Pancreas (tissue), 10 donors: ENCODE measurements at regions not wholly inside any gene's neighbourhood (a gene's known extent, or its start where the extent isn't known, plus 50 kb on each side); places are given as distances from the start of the nearest gene placed in this dataset.

Experiments used
- ATAC-seq, 4 donors: fragments of 200-7000 bp; cut with Tn5 transposase; one replicate each; pipeline versions ENCODE4 v1.8.0 to v1.9.1; 2020; ENCODE audit warnings: mild to moderate bottlenecking in 4 of 4, moderate library complexity in 4 of 4
- DNase-seq, 6 donors: peaks; one replicate each; pipeline ENCODE4 v3.0.0-alpha.2; 2020
- FAIRE-seq: peaks from 2 replicates; lab custom pipeline; 2012; peaks lifted over from hg19 to GRCh38; lab: Jason Lieb, UNC
- H3K27ac ChIP-seq, 4 donors: fragments of 200-600 bp; sonication (generic); 1 replicate in 3 of 4; 2 replicates in 1 of 4; pipeline versions ENCODE4 v1.5.0 to v1.8.0; 2020
- H3K27me3 ChIP-seq, 4 donors: fragments of 200-600 bp; one replicate each; pipeline ENCODE4 v1.8.0; 2021
- H3K36me3 ChIP-seq, 3 donors: fragments of 200-600 bp; sonication (generic) in 1 of 3; one replicate each; pipeline versions ENCODE4 v1.5.0 to v1.8.0; 2020 to 2021
- H3K4me1 ChIP-seq, 3 donors: fragments of 200-600 bp; one replicate each; pipeline ENCODE4 v1.8.0; 2021
- H3K4me3 ChIP-seq, 4 donors: fragments of 200-600 bp; sonication (generic) in 2 of 4; one replicate each; pipeline versions ENCODE4 v1.5.0 to v1.8.0; 2020 to 2021
- H3K9me3 ChIP-seq, 4 donors: fragments of 200-600 bp; one replicate each; pipeline ENCODE4 v1.8.0; 2021
- WGBS, 2 donors: extraction: QIAGEN DNeasy Blood & Tissue Kit; methylation state at CpG; one replicate each; pipeline ENCODE4 v1.1.7; 2013; 5-methylcytosine and 5-hydroxymethylcytosine counted together
- intact Hi-C, 3 donors: fragments of 100-400 bp; cut with DNase I; formaldehyde crosslinking; loops; one replicate each; pipeline versions ENCODE4 v1.11.1 to v1.14.2; 2022
- TF ChIP-seq, protein P1 (sequence below), 4 donors: fragments of 200-600 bp; sonication (generic) in 3 of 4; IDR thresholded peaks; one replicate each; pipeline versions ENCODE4 v1.5.0 to v1.8.0; 2021; ENCODE audit warnings: antibody characterized with exemption in 4 of 4
- donor health status: healthy with polysubstance abuse.
- donor health status: DM: no; HTN: no; CAD: no; lungs with moderate emphysema.
- donor health status: DM: no; HTN: no; CAD: no.
- donor health status: control.
- donor health status: control.
- donor health status: Bipolar disorder and iron deficiency.
- donor health status: DM: yes; HTN: yes; CAD: no.
- donor health status: DM: no; HTN: no; CAD: no.
- donor health status: DM: no; HTN: no; CAD: no.
- donor health status: DM: yes; HTN: yes; CAD: no.

DNA sequence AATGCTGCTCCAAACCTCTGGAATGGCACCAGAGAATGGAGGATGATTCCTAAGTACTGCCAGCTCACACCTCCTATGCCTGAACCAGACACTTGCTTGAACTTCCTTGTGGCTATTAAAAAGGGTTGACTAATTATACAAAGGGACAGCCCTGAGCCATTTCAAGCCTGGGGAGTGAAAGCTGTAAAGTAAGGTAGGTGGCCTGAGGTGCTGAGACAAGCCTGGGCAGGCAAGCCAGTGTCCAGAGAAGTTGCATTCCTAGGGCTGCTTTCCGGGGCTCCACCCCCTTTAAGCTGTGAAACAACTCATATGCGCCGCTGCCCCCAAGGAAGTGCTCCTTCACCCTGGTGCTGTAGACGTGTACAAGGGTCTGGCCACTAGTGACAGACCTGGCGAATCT, 79.9 kb upstream of the SLC1A3 start:
- WGBS, 2 donors: 82 to 90% methylated on average over 5 of the region's 5 CpGs
- ATAC-seq (no peak), DNase-seq (no peak)

DNA sequence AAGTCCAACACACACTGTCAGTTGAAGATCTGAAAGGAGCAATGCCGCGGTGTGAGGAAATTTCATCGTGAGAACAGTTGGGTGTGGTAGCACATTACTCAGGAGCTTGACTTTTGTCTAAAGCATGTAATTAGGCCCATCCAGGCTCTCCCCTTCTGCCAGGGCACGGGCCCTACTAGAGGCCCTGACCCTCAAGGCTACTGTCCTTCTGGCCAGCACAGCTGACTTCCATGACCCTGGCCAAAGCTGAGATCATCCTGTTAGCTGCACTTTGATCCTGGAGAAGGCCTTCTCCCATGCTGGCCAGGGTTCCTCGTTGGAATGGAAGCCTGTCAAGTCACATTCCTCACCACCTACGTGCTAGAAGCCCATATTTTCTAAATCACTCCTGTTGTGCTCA, 77.8 kb upstream of the SLC1A3 start:
- Histone ChIP-seq H3K36me3 (no peaks in the 10 kb centered on the region), H3K4me1 (no peaks in the 10 kb centered on the region), H3K9me3 (no peaks in the 10 kb centered on the region), H3K4me3 (no peak overlapping the region), H3K27ac (no peak overlapping the region), H3K27me3 (no peaks in the 10 kb centered on the region)
- intact Hi-C loops: no loop called here
- TF ChIP-seq, protein P1, sequence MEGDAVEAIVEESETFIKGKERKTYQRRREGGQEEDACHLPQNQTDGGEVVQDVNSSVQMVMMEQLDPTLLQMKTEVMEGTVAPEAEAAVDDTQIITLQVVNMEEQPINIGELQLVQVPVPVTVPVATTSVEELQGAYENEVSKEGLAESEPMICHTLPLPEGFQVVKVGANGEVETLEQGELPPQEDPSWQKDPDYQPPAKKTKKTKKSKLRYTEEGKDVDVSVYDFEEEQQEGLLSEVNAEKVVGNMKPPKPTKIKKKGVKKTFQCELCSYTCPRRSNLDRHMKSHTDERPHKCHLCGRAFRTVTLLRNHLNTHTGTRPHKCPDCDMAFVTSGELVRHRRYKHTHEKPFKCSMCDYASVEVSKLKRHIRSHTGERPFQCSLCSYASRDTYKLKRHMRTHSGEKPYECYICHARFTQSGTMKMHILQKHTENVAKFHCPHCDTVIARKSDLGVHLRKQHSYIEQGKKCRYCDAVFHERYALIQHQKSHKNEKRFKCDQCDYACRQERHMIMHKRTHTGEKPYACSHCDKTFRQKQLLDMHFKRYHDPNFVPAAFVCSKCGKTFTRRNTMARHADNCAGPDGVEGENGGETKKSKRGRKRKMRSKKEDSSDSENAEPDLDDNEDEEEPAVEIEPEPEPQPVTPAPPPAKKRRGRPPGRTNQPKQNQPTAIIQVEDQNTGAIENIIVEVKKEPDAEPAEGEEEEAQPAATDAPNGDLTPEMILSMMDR (IDR thresholded peaks at IDR 0.05): no peak
- no peak for FAIRE-seq
- no peak for DNase-seq
- no peak for ATAC-seq
- 60 to 82% methylated on average over 6 of the region's 6 CpGs for WGBS, 2 donors

More for the DNA sequence above, 79.9 kb upstream of the SLC1A3 start:
- no peaks in the 10 kb centered on the region for H3K36me3 ChIP-seq
- intact Hi-C loops: no loop called here
- H3K27ac ChIP-seq: no peak overlapping the region
- no peaks in the 10 kb centered on the region for H3K4me1 ChIP-seq
- no peak for FAIRE-seq
- no peaks in the 10 kb centered on the region for H3K9me3 ChIP-seq
- TF ChIP-seq, protein P1 (IDR thresholded peaks at IDR 0.05): no peak
- H3K27me3 ChIP-seq: no peaks in the 10 kb centered on the region
- no peak overlapping the region for H3K4me3 ChIP-seq

DNA sequence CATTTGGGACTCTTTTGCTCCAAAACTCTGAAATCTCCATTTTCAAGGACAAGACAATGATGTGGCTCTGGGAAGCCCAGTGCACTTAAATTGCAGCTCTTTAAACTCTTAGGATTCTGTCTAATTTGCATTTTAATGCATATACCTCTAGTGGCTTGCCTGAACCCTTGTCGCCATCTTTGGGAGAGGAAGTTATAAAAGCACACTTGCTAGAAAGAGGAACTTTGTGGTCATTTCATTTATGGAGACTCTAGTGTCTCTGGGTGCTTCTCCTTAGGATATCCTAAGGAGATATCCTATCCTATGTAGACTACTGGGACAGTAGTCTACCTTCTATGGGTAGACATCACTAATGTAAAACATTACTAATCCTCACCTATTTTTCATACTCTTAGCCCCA, 77.3 kb upstream of the SLC1A3 start:
- ATAC-seq (no peak), DNase-seq (no peak)

DNA sequence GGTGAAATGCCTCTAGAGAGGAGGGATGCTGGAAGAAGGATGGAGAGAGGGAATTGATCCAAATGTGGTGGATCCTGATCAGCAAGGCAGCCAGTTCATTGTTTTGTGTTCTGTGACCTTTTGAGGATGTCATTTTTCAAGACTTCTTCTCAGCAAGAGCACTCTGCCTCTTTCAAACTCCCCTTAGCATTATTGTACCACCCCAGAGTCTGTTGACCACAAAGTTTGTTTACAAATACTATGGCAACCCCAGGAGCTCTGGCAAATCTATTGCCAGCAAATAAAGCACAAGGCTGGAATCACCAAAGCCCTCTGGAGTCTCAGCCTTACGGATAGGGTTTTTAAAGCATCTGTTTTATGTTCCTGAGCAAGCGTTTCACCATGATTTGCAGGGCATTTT, 76.2 kb upstream of the SLC1A3 start:
- TF ChIP-seq, protein P1 (IDR thresholded peaks at IDR 0.05): no peak
- no peak for ATAC-seq
- Histone ChIP-seq H3K4me1 (no peaks in the 10 kb centered on the region), H3K27me3 (no peaks in the 10 kb centered on the region), H3K9me3 (no peaks in the 10 kb centered on the region), H3K36me3 (no peaks in the 10 kb centered on the region), H3K4me3 (no peak overlapping the region), H3K27ac (no peak overlapping the region)
- 46 to 53% methylated on average over 2 of the region's 2 CpGs for WGBS, 2 donors
- no peak for DNase-seq
- intact Hi-C loops: no loop called here
- FAIRE-seq: no peak

More for the DNA sequence above, 77.3 kb upstream of the SLC1A3 start:
- intact Hi-C loops: no loop called here
- Histone ChIP-seq H3K4me1 (no peaks in the 10 kb centered on the region), H3K9me3 (no peaks in the 10 kb centered on the region), H3K36me3 (no peaks in the 10 kb centered on the region), H3K27me3 (no peaks in the 10 kb centered on the region), H3K4me3 (no peak overlapping the region), H3K27ac (no peak overlapping the region)
- no peak for FAIRE-seq
- TF ChIP-seq, protein P1 (IDR thresholded peaks at IDR 0.05): no peak
- 80 to 100% methylated on average over 1 of the region's 1 CpG for WGBS, 2 donors

DNA sequence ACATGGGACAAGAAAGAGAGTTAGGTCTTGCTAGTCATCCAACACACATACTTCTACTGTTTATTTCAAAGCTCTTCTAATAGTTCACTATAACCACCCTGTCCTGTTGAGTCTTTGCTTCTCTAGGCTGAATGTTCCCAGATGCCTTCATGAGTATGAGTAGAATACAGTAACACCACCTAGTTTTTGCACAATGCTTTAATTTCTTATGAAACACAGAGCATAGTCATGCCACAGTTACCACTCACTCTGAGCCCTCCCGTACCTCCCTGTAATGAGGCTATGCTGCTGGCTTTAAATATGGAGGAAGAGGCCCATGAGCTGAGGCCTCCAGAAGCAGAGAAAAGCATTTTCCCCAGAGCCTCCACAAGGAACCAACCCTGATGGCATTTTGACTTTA, 75.0 kb upstream of the SLC1A3 start:
- FAIRE-seq (no peak), DNase-seq (no peak), ATAC-seq (no peak)
- H3K4me1 ChIP-seq: no peaks in the 10 kb centered on the region
- no peaks in the 10 kb centered on the region for H3K9me3 ChIP-seq
- H3K36me3 ChIP-seq: no peaks in the 10 kb centered on the region
- no peak overlapping the region for H3K27ac ChIP-seq
- WGBS, 2 donors: 70 to 86% methylated on average over 1 of the region's 1 CpG
- no peak overlapping the region for H3K4me3 ChIP-seq
- intact Hi-C loops: no loop called here
- TF ChIP-seq, protein P1 (IDR thresholded peaks at IDR 0.05): no peak
- no peaks in the 10 kb centered on the region for H3K27me3 ChIP-seq
